ENCODE measurements at regions not wholly inside any gene's neighbourhood (a gene's known extent, or its start where the extent isn't known, plus 50 kb on each side); places are given as distances from the start of the nearest gene placed in this dataset.

DNA sequence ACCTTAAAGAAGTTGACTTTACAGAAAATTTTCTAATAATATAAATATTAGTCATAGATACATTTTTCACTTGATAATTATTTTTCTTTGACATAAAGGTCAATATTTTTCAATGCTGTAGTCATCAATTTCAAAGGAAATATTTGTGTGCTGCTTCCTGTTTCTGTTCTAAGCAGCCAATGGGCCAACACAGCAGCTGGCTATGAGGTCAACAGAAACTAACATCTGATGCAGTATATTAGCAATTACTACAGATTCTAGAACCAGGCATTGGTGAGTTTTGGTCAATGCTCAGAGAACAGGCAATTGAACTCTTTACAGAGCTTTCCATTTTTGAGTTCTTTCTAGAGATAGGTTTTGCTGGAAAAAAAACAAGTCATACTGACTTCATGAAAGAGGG lies 669.6 kb upstream of the NRSN1 start:
- TF ChIP-seq POLR2A (IDR thresholded peaks at IDR 0.05): no peak
- TF ChIP-seq, protein P1, sequence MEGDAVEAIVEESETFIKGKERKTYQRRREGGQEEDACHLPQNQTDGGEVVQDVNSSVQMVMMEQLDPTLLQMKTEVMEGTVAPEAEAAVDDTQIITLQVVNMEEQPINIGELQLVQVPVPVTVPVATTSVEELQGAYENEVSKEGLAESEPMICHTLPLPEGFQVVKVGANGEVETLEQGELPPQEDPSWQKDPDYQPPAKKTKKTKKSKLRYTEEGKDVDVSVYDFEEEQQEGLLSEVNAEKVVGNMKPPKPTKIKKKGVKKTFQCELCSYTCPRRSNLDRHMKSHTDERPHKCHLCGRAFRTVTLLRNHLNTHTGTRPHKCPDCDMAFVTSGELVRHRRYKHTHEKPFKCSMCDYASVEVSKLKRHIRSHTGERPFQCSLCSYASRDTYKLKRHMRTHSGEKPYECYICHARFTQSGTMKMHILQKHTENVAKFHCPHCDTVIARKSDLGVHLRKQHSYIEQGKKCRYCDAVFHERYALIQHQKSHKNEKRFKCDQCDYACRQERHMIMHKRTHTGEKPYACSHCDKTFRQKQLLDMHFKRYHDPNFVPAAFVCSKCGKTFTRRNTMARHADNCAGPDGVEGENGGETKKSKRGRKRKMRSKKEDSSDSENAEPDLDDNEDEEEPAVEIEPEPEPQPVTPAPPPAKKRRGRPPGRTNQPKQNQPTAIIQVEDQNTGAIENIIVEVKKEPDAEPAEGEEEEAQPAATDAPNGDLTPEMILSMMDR (IDR thresholded peaks at IDR 0.05): no peak
- no peak for TF ChIP-seq EP300 (IDR thresholded peaks at IDR 0.05)
- no peak for TF ChIP-seq POLR2AphosphoS5 (IDR thresholded peaks at IDR 0.05)
- DNase-seq: no peak
- no peak overlapping the region for H3K4me3 ChIP-seq

DNA sequence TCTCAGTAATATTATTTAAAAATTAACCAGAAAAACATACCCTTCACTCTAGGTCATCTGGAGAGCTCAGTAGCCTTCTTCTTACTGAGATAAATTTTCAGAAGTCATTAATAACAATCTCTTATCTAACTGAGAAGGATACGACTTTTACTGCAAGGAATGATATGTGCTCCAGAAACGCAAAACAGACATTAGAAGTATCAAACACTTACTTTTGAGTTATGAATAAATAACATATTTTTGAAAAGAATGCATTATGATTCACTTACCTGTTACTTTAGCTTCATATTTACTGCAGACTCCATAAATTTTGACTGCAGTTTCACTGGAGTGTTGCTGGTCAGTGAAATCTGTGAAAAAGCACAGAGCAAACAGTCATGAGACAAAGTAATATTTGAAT lies 668.7 kb upstream of the NRSN1 start:
- no peaks in the 10 kb centered on the region for H3K27me3 ChIP-seq
- peaks cover 0 to 5% (median 0%) of the 10 kb centered on the region in 4 donors for H3K9me3 ChIP-seq
- intact Hi-C loops (cut with DNase I; ENCODE audit: low total_unique reads): no loop called here
- H3K4me1 ChIP-seq: no peaks in the 10 kb centered on the region
- WGBS, 5 donors: 43 to 61% (median 51%) methylated on average over 2 of the region's 2 CpGs
- no peak for TF ChIP-seq POLR2A (IDR thresholded peaks at IDR 0.05)
- no peak for TF ChIP-seq EP300 (IDR thresholded peaks at IDR 0.05)
- no peak for TF ChIP-seq POLR2AphosphoS5 (IDR thresholded peaks at IDR 0.05)
- no peak overlapping the region for H3K27ac ChIP-seq
- DNase-seq: no peak
- H3K36me3 ChIP-seq: no peaks in the 10 kb centered on the region
- no peak overlapping the region for H3K4me3 ChIP-seq

More for the DNA sequence above, 669.6 kb upstream of the NRSN1 start:
- no peaks in the 10 kb centered on the region for H3K4me1 ChIP-seq
- no peaks in the 10 kb centered on the region for H3K9me3 ChIP-seq
- no peaks in the 10 kb centered on the region for H3K27me3 ChIP-seq
- H3K27ac ChIP-seq: no peak overlapping the region
- intact Hi-C loops (cut with DNase I; ENCODE audit: low total_unique reads): no loop called here
- no peaks in the 10 kb centered on the region for H3K36me3 ChIP-seq

DNA sequence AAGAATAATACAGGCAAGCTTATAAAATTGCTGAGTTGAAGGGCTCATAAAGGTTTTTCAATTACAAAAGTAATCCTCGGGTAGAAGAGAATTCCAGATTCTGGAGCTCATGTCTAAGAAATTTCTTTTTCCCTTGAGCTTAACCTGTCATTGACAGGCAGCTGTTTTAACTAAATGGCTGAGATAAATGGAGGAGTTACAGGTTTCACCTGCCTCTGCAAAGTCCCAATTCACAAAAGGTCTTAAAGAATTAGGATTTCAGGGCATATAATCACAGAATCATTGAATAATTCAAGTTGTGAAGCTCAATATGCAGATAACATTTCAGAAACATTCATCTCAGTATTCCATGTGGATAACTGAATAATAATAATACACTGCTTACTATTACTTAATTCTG lies 660.1 kb upstream of the NRSN1 start:
- no peak overlapping the region for H3K27ac ChIP-seq
- H3K27me3 ChIP-seq: no peaks in the 10 kb centered on the region
- intact Hi-C loops (cut with DNase I; ENCODE audit: low total_unique reads): no loop called here
- TF ChIP-seq POLR2AphosphoS5 (IDR thresholded peaks at IDR 0.05) (no peak), EP300 (IDR thresholded peaks at IDR 0.05) (no peak), POLR2A (IDR thresholded peaks at IDR 0.05) (no peak)
- TF ChIP-seq, protein P1 (IDR thresholded peaks at IDR 0.05): no peak
- WGBS, 5 donors: 45 to 61% (median 58%) methylated on average over 1 of the region's 1 CpG
- H3K4me1 ChIP-seq: no peaks in the 10 kb centered on the region
- no peak overlapping the region for H3K4me3 ChIP-seq
- H3K36me3 ChIP-seq: no peaks in the 10 kb centered on the region
- no peak for DNase-seq
- peaks cover 0 to 5% (median 0%) of the 10 kb centered on the region in 4 donors for H3K9me3 ChIP-seq

DNA sequence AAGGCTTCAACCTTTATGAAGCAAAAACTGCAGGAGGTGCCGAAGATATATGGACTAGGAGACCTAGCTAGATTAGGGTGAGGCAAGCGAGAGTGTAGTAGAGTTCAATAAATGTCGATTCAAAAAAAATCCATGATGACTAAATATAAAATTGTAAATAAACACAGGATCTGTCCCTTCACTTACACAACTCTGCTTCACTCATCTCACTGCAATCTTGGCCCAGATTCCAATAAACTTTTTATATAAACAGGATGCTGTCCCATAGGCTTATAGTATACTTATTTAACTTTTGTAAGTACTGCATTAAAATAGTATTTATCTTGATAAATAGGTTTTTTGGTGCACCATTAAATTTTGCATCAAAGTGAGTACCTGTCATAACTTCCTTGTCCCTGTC lies 648.4 kb upstream of the NRSN1 start:
- Histone ChIP-seq H3K9me3 (peaks cover 0 to 5% (median 0%) of the 10 kb centered on the region in 4 donors), H3K36me3 (no peaks in the 10 kb centered on the region), H3K4me3 (no peak overlapping the region), H3K4me1 (no peaks in the 10 kb centered on the region), H3K27ac (no peak overlapping the region), H3K27me3 (no peaks in the 10 kb centered on the region)
- WGBS, 5 donors: 72 to 80% (median 77%) methylated on average over 3 of the region's 3 CpGs
- intact Hi-C loops (cut with DNase I; ENCODE audit: low total_unique reads): no loop called here
- no peak for DNase-seq
- no peak for TF ChIP-seq EP300 (IDR thresholded peaks at IDR 0.05)
- TF ChIP-seq POLR2A (IDR thresholded peaks at IDR 0.05): no peak
- TF ChIP-seq, protein P1 (IDR thresholded peaks at IDR 0.05): no peak
- no peak for TF ChIP-seq POLR2AphosphoS5 (IDR thresholded peaks at IDR 0.05)

DNA sequence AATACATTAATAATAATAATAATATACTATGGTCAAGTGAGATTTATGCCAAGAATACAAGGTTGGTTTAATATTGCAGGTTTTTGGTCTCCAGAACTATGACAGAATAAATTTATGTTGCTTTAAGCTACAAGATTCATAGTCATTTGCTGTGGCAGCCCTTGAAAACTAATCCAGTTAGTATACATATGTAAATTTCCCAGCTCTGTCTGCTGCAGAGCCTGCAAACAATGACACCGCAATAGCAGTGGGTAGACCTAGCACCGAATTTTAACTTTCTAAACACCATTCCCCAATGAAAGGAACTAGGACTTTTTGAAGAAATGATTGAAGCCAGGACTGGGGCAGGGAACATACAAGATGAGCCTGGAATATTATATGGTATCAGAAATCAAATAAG lies 647.7 kb upstream of the NRSN1 start:
- Histone ChIP-seq H3K4me3 (no peak overlapping the region), H3K4me1 (no peaks in the 10 kb centered on the region), H3K36me3 (no peaks in the 10 kb centered on the region), H3K9me3 (peaks cover 0 to 5% (median 0%) of the 10 kb centered on the region in 4 donors), H3K27ac (no peak overlapping the region), H3K27me3 (no peaks in the 10 kb centered on the region)
- no peak for DNase-seq
- WGBS, 5 donors: 39 to 86% (median 70%) methylated on average over 2 of the region's 2 CpGs
- TF ChIP-seq EP300 (IDR thresholded peaks at IDR 0.05) (no peak), POLR2A (IDR thresholded peaks at IDR 0.05) (no peak), POLR2AphosphoS5 (IDR thresholded peaks at IDR 0.05) (no peak)
- TF ChIP-seq, protein P1 (IDR thresholded peaks at IDR 0.05): no peak
- intact Hi-C loops (cut with DNase I; ENCODE audit: low total_unique reads): no loop called here

Data from stomach (tissue), 8 donors.